ENCODE measurements at regions not wholly inside any gene's neighbourhood (a gene's known extent, or its start where the extent isn't known, plus 50 kb on each side); places are given as distances from the start of the nearest gene placed in this dataset.

GRCh38 chr12:24173067-24173466 lies 223.6 kb upstream of the SOX5 start:
- TF ChIP-seq, protein P1, sequence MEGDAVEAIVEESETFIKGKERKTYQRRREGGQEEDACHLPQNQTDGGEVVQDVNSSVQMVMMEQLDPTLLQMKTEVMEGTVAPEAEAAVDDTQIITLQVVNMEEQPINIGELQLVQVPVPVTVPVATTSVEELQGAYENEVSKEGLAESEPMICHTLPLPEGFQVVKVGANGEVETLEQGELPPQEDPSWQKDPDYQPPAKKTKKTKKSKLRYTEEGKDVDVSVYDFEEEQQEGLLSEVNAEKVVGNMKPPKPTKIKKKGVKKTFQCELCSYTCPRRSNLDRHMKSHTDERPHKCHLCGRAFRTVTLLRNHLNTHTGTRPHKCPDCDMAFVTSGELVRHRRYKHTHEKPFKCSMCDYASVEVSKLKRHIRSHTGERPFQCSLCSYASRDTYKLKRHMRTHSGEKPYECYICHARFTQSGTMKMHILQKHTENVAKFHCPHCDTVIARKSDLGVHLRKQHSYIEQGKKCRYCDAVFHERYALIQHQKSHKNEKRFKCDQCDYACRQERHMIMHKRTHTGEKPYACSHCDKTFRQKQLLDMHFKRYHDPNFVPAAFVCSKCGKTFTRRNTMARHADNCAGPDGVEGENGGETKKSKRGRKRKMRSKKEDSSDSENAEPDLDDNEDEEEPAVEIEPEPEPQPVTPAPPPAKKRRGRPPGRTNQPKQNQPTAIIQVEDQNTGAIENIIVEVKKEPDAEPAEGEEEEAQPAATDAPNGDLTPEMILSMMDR (IDR thresholded peaks at IDR 0.05): no peak
- TF ChIP-seq POLR2A (IDR thresholded peaks at IDR 0.05): no peak
